ACC112 (cell line): ENCODE measurements at regions not wholly inside any gene's neighbourhood (a gene's known extent, or its start where the extent isn't known, plus 50 kb on each side); places are given as distances from the start of the nearest gene placed in this dataset.
A peak's percentile ranks its signal among the peaks of the same experiment; 100 is the strongest.

Experiments
- H2AFZ ChIP-seq: fragments of 200-600 bp; sonication (generic); one replicate; pipeline ENCODE4 v1.6.0; 2017; ENCODE audit warnings: antibody characterized with exemption, low read length; ENCODE audit not compliant: unreplicated experiment
- H3K27ac ChIP-seq: fragments of 200-600 bp; sonication (generic); 2 replicates; pipeline ENCODE4 v1.5.1; 2014; ENCODE audit warnings: low read depth, mild to moderate bottlenecking, antibody characterized with exemption, low read length, moderate library complexity
- H3K27me3 ChIP-seq: fragments of 200-600 bp; sonication (generic); 2 replicates; pipeline ENCODE4 v1.6.1; 2014; ENCODE audit warnings: mild to moderate bottlenecking, antibody characterized with exemption, low read length, moderate library complexity, mixed read lengths; ENCODE audit not compliant: insufficient read depth
- H3K36me3 ChIP-seq: fragments of 200-600 bp; sonication (generic); 2 replicates; pipeline ENCODE4 v1.6.1; 2016; ENCODE audit warnings: mild to moderate bottlenecking, antibody characterized with exemption, low read length, moderate library complexity, mixed read lengths; ENCODE audit not compliant: insufficient read depth
- H3K4me1 ChIP-seq: fragments of 200-600 bp; sonication (generic); one replicate; pipeline ENCODE4 v1.6.1; 2016; ENCODE audit warnings: low read length, mixed read lengths; ENCODE audit not compliant: insufficient read depth, unreplicated experiment, control insufficient read depth
- H3K4me3 ChIP-seq: fragments of 200-600 bp; sonication (generic); 2 replicates; pipeline ENCODE4 v1.5.1; 2014; ENCODE audit warnings: mild to moderate bottlenecking, low read depth, low read length
- H3K79me2 ChIP-seq: fragments of 200-600 bp; sonication (generic); one replicate; pipeline ENCODE4 v1.6.0; 2016; ENCODE audit warnings: low read length; ENCODE audit not compliant: control insufficient read depth, unreplicated experiment, insufficient read depth

GRCh38 chr7:46390042-46390441 lies 469.0 kb upstream of the IGFBP3 start:
- no peak overlapping the region for H3K27ac ChIP-seq
- H3K79me2 ChIP-seq: no peaks in the 10 kb centered on the region
- H2AFZ ChIP-seq: no peak overlapping the region
- peaks cover 25% of the 10 kb centered on the region for H3K4me1 ChIP-seq
- no peak overlapping the region for H3K4me3 ChIP-seq
- no peaks in the 10 kb centered on the region for H3K36me3 ChIP-seq
- H3K27me3 ChIP-seq: no peaks in the 10 kb centered on the region

- Histone ChIP-seq H3K36me3 (no peaks in the 10 kb centered on the region), H3K27ac (no peak overlapping the region), H3K79me2 (no peaks in the 10 kb centered on the region), H3K27me3 (no peaks in the 10 kb centered on the region), H3K4me1 (peaks cover 28% of the 10 kb centered on the region), H3K4me3 (no peak overlapping the region), H2AFZ (no peak overlapping the region)
Measured at GRCh38 chr7:46389146-46389545, 468.1 kb upstream of the IGFBP3 start.

GRCh38 chr7:46387646-46388045 lies 466.6 kb upstream of the IGFBP3 start:
- H3K27ac ChIP-seq: peak overlapping the region; percentile 97

GRCh38 chr7:46386428-46387399 lies 465.6 kb upstream of the IGFBP3 start:
- Histone ChIP-seq H3K36me3 (no peaks in the 10 kb centered on the region), H3K27me3 (no peaks in the 10 kb centered on the region), H2AFZ (no peak overlapping the region), H3K4me1 (peaks cover 39% of the 10 kb centered on the region), H3K4me3 (no peak overlapping the region; the same call in 1 of the 2 replicates), H3K27ac (peak overlapping the region; percentile 97), H3K79me2 (no peaks in the 10 kb centered on the region)

More at GRCh38 chr7:46387646-46388045, 466.6 kb upstream of the IGFBP3 start:
- Histone ChIP-seq H2AFZ (no peak overlapping the region), H3K4me3 (no peak overlapping the region), H3K4me1 (peaks cover 39% of the 10 kb centered on the region), H3K79me2 (no peaks in the 10 kb centered on the region), H3K36me3 (no peaks in the 10 kb centered on the region), H3K27me3 (no peaks in the 10 kb centered on the region)

GRCh38 chr7:46385662-46386309 lies 464.7 kb upstream of the IGFBP3 start:
- Histone ChIP-seq H3K4me1 (peaks cover 39% of the 10 kb centered on the region), H3K27me3 (no peaks in the 10 kb centered on the region), H3K27ac (peak overlapping the region; percentile 97), H3K79me2 (no peaks in the 10 kb centered on the region), H3K36me3 (no peaks in the 10 kb centered on the region), H3K4me3 (no peak overlapping the region), H2AFZ (no peak overlapping the region)

- Histone ChIP-seq H3K27me3 (no peaks in the 10 kb centered on the region), H3K4me1 (peaks cover 39% of the 10 kb centered on the region), H3K79me2 (no peaks in the 10 kb centered on the region), H3K27ac (peak overlapping the region; percentile 74), H3K36me3 (no peaks in the 10 kb centered on the region), H2AFZ (peak overlapping the region; percentile 75), H3K4me3 (no peak overlapping the region)
Measured at GRCh38 chr7:46383605-46384004, 462.5 kb upstream of the IGFBP3 start.

- H3K4me1 ChIP-seq: peaks cover 10% of the 10 kb centered on the region
- no peaks in the 10 kb centered on the region for H3K79me2 ChIP-seq
- H3K27me3 ChIP-seq: no peaks in the 10 kb centered on the region
- H2AFZ ChIP-seq: no peak overlapping the region
- no peak overlapping the region for H3K4me3 ChIP-seq
- H3K36me3 ChIP-seq: no peaks in the 10 kb centered on the region
- peak overlapping the region; percentile 69 for H3K27ac ChIP-seq
Measured at GRCh38 chr7:46369933-46370654, 449.0 kb upstream of the IGFBP3 start.

GRCh38 chr7:46368871-46369270 lies 447.8 kb upstream of the IGFBP3 start:
- H3K4me1 ChIP-seq: peaks cover 10% of the 10 kb centered on the region
- no peaks in the 10 kb centered on the region for H3K79me2 ChIP-seq
- H3K4me3 ChIP-seq: no peak overlapping the region
- H3K27me3 ChIP-seq: no peaks in the 10 kb centered on the region
- H3K36me3 ChIP-seq: no peaks in the 10 kb centered on the region
- no peak overlapping the region for H2AFZ ChIP-seq
- no peak overlapping the region for H3K27ac ChIP-seq

GRCh38 chr7:46366526-46366925 lies 445.5 kb upstream of the IGFBP3 start:
- Histone ChIP-seq H3K27ac (no peak overlapping the region), H2AFZ (no peak overlapping the region), H3K4me1 (peaks cover 10% of the 10 kb centered on the region), H3K27me3 (no peaks in the 10 kb centered on the region), H3K36me3 (no peaks in the 10 kb centered on the region), H3K79me2 (no peaks in the 10 kb centered on the region), H3K4me3 (no peak overlapping the region)

- no peaks in the 10 kb centered on the region for H3K36me3 ChIP-seq
- H2AFZ ChIP-seq: no peak overlapping the region
- H3K4me1 ChIP-seq: no peaks in the 10 kb centered on the region
- H3K27ac ChIP-seq: no peak overlapping the region
- H3K79me2 ChIP-seq: no peaks in the 10 kb centered on the region
- H3K4me3 ChIP-seq: no peak overlapping the region
- no peaks in the 10 kb centered on the region for H3K27me3 ChIP-seq
Measured at GRCh38 chr7:46363688-46364087, 442.6 kb upstream of the IGFBP3 start.
